NCI-H2081 (cell line): ENCODE measurements at regions not wholly inside any gene's neighbourhood (a gene's known extent, or its start where the extent isn't known, plus 50 kb on each side); places are given as distances from the start of the nearest gene placed in this dataset.

Experiments
- DNase-seq, 2 experiments: peaks; one replicate each; lab custom pipeline; 2025; lab: John Stamatoyannopoulos, UW

DNA sequence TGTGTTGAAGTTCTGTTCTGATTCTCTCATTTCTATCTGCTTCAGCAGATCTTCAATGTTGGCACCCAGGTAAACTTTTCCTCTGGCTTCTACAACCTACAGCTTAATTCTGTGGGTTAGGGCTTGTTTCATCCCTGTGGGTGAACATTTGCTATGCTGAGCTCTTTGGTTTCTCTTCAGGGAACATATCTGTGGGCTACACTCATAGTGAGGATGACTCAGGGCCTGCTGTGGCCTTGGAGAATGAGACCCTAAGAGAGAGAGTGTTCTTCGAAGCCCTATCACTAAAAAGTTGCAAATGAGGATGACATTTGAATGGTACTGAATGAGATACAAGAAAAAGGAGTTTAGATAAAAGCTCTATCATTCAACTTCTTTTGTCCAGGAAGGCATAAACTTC lies 346.2 kb upstream of the CBLB start:
- no peak for DNase-seq

DNA sequence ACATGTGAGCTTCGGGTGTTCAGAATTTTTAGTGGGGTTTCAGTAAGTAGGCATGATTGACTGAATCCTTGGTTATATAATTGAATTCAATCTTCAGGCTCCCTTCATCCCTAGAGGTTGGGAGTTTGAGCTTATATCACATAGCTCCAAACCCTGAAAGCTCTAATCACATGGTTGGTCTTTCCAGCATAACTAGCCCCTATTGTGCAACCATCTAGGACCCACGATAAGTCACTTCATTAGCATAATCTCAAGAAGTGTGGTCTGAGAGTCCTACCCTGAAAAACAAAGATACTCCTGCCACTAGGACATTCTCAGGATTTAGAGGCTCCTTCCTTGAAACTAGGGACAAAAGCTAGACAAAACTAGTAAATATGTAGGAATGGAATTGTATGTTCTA lies 348.9 kb upstream of the CBLB start:
- no peak for DNase-seq

GRCh38 chr3:106227068-106227467 lies 358.3 kb upstream of the CBLB start:
- DNase-seq, result no peak

GRCh38 chr3:106228271-106228670 lies 359.5 kb upstream of the CBLB start:
- no peak for DNase-seq

GRCh38 chr3:106229495-106230278 lies 360.9 kb upstream of the CBLB start:
- DNase-seq, result no peak

GRCh38 chr3:106231086-106231485 lies 362.3 kb upstream of the CBLB start:
- DNase-seq, result no peak

DNA sequence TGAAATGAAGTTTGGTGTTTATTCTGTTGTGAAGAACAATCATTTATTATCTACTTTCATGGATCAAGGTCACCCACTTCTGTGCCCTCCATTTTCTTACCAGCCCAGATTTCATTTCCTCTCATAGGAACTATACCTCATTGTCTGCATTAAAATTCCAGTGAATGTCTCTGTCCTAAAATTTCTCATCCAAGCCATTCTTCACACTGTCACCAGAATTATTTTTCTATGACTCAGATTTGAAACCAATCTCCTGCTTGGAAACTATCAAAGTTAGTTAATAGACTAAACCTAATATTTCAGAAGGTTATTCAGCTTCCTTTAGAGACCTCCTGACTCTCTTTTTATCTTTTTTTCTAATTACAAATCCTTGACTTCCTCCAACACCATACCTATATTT lies 364.1 kb upstream of the CBLB start:
- no peak for DNase-seq

- DNase-seq, result no peak
Observed at GRCh38 chr3:106239195-106239697, 370.4 kb upstream of the CBLB start.

DNA sequence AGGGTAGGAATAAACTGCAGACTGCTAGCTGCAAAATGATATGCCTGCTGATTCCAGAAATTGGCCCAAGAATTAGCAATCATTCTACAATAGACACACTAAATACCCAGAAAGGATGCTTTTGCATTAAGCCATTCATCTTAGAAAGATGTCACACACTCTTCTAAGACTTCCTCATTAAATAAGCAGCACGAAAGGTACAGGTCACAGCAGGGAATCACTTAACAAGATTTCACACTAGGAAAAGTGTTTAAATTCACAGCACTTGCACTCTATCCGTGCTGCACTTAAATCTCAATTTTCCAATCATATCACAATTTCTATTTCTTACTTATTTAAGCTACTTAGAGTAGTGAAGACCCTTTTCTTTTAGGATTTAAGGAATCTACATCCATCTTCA lies 372.8 kb upstream of the CBLB start:
- DNase-seq, result no peak

- DNase-seq, result no peak
Observed at GRCh38 chr3:106242781-106243180, 374.0 kb upstream of the CBLB start.

DNA sequence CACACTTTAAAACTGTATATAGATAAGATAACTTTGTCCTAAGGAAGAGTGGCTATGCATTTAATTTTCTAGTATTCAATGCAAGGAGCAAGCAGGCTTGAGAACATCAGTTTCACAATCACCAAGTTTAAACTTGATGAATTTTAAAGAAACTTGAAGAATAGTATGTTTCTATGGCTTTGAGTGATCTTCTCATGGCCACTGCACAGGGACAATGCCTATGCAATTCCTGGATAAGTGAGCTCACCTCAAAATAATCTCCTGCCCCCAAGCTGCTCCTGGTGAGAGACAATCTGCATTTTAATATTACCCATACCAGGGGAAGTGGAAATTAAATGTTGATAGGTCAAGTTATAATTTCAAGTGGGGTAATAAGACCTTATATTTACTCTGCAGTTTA lies 376.6 kb upstream of the CBLB start:
- no peak for DNase-seq

DNA sequence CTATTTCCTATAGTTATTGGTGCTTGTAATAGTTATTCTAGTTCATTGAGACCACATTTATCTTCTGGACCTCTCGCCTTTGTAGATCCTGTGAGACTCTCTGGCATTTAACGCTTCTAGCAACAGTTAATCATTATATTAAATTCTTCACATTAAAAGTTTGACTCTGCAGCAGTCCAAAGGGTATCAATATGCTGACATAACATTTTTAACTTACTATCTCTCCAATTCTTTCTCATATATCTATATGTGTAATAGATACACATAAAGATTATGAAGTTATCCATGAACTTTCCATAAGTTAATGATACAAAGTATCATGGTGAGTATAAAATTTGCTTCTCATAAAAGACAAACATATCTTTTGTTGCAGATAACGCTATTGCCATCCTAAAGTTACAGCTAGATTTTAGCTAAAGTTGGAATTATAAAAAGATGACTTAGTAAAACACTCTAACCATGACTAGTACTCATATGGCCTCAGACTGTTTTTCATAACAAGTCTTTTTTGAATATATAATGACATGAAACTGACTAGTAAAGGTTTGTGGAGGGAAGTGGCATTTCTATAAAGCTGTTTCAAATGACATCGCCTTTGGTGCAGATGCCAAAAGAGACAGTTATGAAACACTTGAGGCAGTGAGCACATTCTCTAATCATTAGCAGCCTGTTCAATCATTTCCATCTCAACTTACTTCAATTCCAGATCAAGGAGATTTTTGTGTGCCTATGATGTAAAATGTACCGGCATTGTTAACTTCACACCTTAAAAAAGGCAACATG lies 379.3 kb upstream of the CBLB start:
- DNase-seq, result no peak

DNA sequence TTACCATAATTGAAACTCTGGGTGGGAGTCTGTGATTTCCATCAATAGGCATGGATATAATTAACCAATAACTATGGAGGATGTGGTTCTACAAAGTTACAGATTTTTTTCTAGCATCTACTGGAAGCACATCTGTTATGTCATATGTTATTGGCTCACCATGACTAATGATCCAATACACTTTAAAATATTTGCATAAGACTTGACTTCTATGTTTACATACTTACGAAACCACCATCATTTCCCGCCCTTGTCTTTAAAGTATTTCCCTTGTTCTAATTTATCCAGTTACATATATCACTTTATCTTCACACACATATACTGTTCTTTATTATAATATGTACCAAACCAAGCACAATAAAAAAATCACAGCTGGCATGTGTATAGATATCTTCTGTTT lies 380.3 kb upstream of the CBLB start:
- no peak for DNase-seq

- DNase-seq, result no peak
Observed at GRCh38 chr3:106249981-106250380, 381.2 kb upstream of the CBLB start.

GRCh38 chr3:106251160-106251892 lies 382.5 kb upstream of the CBLB start:
- DNase-seq, result no peak

- no peak for DNase-seq
Observed at GRCh38 chr3:106255870-106256248, 387.0 kb upstream of the CBLB start.

GRCh38 chr3:106256249-106256957 lies 387.6 kb upstream of the CBLB start:
- no peak for DNase-seq

DNA sequence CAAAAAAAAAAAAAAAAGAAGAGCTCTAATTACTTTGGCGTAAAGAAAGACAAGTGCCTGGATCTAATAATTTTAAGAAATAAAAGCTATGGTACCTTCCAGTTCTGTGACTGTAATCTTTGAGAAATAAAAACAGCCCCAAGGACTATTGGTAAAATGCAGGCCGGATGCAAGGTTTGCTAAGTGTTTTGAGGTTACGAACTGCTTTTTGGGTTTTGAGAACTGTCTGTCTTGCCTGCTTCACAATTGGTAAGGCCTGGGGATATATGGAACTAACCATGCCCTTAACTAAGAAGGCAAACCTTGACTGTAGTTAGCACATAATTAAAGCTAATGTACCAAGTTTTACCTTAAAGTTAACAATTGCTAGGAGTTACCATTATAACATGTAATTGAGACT lies 388.4 kb upstream of the CBLB start:
- no peak for DNase-seq

- DNase-seq, result no peak
Observed at GRCh38 chr3:106261396-106261795, 392.6 kb upstream of the CBLB start.

- no peak for DNase-seq
Observed at GRCh38 chr3:106261915-106262683, 393.3 kb upstream of the CBLB start.

GRCh38 chr3:106263011-106263410 lies 394.2 kb upstream of the CBLB start:
- DNase-seq, result no peak
